HFF-Myc (cell line): ENCODE measurements at regions not wholly inside any gene's neighbourhood (a gene's known extent, or its start where the extent isn't known, plus 50 kb on each side); places are given as distances from the start of the nearest gene placed in this dataset.

Experiments
- DNase-seq: peaks from one replicate; pipeline ENCODE4 v3.0.0-alpha.2; 2011; ENCODE audit warnings: low read depth; ENCODE audit errors: extremely low read depth
- H3K4me3 ChIP-seq: replicated peaks from 2 replicates; pipeline ENCODE4 v1.5.1; 2011; ENCODE audit warnings: low read depth, mild to moderate bottlenecking, control low read depth, low read length
- TF ChIP-seq, protein P1 (sequence below): IDR thresholded peaks from 2 replicates; pipeline ENCODE4 v1.5.1; 2012; ENCODE audit warnings: mild to moderate bottlenecking, low read depth, low read length, control low read depth; ENCODE audit errors: missing control alignments

DNA sequence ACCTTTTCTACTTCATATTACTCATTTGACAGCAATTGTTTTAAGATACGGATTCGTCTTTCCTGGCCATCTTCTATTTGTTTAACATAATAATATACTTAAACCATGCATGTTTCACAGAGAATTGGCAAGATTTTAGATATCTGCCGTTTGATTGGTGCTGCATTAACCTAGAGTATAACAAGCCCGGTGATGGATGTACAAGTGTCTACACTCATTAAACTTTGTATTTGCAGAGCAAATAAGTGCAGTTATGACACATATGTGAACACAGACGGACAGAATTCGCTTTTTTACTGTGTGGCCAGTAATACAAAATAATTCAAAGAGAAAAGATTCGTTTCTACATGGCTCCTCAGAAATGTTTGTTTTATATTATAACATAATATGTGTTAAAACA lies 116.1 kb downstream of the ARL4A start:
- no peak overlapping the region for H3K4me3 ChIP-seq
- TF ChIP-seq, protein P1, sequence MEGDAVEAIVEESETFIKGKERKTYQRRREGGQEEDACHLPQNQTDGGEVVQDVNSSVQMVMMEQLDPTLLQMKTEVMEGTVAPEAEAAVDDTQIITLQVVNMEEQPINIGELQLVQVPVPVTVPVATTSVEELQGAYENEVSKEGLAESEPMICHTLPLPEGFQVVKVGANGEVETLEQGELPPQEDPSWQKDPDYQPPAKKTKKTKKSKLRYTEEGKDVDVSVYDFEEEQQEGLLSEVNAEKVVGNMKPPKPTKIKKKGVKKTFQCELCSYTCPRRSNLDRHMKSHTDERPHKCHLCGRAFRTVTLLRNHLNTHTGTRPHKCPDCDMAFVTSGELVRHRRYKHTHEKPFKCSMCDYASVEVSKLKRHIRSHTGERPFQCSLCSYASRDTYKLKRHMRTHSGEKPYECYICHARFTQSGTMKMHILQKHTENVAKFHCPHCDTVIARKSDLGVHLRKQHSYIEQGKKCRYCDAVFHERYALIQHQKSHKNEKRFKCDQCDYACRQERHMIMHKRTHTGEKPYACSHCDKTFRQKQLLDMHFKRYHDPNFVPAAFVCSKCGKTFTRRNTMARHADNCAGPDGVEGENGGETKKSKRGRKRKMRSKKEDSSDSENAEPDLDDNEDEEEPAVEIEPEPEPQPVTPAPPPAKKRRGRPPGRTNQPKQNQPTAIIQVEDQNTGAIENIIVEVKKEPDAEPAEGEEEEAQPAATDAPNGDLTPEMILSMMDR = no peak
- no peak for DNase-seq

- DNase-seq = no peak
- TF ChIP-seq, protein P1 = no peak
Measured at GRCh38 chr7:12805518-12805928, 118.1 kb downstream of the ARL4A start.

GRCh38 chr7:12805957-12806356 lies 118.5 kb downstream of the ARL4A start:
- DNase-seq = no peak
- no peak overlapping the region for H3K4me3 ChIP-seq
- TF ChIP-seq, protein P1 = no peak

More at GRCh38 chr7:12805518-12805928, 118.1 kb downstream of the ARL4A start:
- H3K4me3 ChIP-seq = no peak overlapping the region

DNA sequence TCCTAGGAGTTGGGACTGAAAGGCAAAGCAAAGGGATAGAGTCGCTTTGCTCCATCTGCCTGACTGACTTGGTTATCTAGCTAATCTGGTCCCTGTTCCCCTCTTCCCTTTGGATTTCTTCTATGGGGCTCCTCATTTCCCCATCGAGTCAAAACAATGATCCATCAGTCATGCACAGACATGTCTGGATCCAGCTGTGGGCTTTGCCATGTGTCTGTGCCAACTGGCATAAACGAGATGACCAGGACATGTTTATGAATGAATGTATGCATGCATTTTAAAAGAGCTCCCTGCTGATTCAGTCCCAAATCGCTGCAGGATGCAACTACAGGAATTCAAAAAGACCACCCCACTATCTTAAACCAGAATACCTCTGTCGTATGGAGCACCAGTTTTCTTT lies 122.0 kb downstream of the ARL4A start:
- DNase-seq = no peak
- TF ChIP-seq, protein P1 = no peak
- H3K4me3 ChIP-seq = no peak overlapping the region

- DNase-seq = no peak
- TF ChIP-seq, protein P1 = no peak
Measured at GRCh38 chr7:12812111-12812510, 124.7 kb downstream of the ARL4A start.

GRCh38 chr7:12814107-12814506 lies 126.7 kb downstream of the ARL4A start:
- no peak overlapping the region for H3K4me3 ChIP-seq
- TF ChIP-seq, protein P1 = no peak
- no peak for DNase-seq

More at GRCh38 chr7:12812111-12812510, 124.7 kb downstream of the ARL4A start:
- H3K4me3 ChIP-seq = no peak overlapping the region

GRCh38 chr7:12814828-12815227 lies 127.4 kb downstream of the ARL4A start:
- TF ChIP-seq, protein P1 = no peak
- no peak for DNase-seq
- no peak overlapping the region for H3K4me3 ChIP-seq
